H7 (cell line): ENCODE measurements at regions not wholly inside any gene's neighbourhood (a gene's known extent, or its start where the extent isn't known, plus 50 kb on each side); places are given as distances from the start of the nearest gene placed in this dataset.
"Not testable (repeated sequence)": the region's sequence is repeated elsewhere in the genome, so short reads cannot be mapped to it uniquely, and the experiment has no call there.

Experiments used
- DNase-seq: peaks from one replicate; pipeline ENCODE4 v3.0.0; 2012
- H3K27me3 ChIP-seq: 2 replicates; pipeline ENCODE4 v1.6.0; 2011; ENCODE audit warnings: mild to moderate bottlenecking, low read length; ENCODE audit not compliant: control insufficient read depth, insufficient read depth
- H3K36me3 ChIP-seq: replicated peaks from 2 replicates; pipeline ENCODE4 v1.5.1; 2011; ENCODE audit warnings: low read length; ENCODE audit not compliant: control insufficient read depth, insufficient read depth
- H3K4me3 ChIP-seq: 2 replicates; pipeline ENCODE4 v1.5.1; 2011; ENCODE audit warnings: low read depth, mild to moderate bottlenecking, control low read depth, low read length, moderate library complexity; ENCODE audit not compliant: insufficient read depth

DNA sequence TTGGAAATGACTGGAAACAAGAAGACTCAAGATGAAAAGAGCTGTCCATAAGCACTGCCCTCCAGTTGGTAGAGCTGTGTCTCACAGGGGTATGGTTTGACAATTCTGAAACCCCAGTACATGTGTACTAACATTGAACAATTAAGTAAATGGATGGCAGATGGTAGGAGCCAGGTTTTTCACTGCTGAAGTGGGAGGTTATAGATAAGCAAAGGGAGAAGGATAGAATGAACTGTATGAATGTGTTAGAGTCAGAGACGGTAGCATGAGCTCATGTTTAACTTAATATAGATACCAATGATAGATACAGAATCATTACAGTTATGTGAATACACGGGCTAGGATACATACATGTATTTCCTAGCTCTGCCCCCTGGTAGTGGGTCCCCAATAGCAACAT, 95.0 kb upstream of the SIRPA start:
- DNase-seq, result no peak
- H3K4me3 ChIP-seq, result no peak overlapping the region
- no peaks in the 10 kb centered on the region for H3K36me3 ChIP-seq
- peaks cover 15% of the 10 kb centered on the region for H3K27me3 ChIP-seq

DNA sequence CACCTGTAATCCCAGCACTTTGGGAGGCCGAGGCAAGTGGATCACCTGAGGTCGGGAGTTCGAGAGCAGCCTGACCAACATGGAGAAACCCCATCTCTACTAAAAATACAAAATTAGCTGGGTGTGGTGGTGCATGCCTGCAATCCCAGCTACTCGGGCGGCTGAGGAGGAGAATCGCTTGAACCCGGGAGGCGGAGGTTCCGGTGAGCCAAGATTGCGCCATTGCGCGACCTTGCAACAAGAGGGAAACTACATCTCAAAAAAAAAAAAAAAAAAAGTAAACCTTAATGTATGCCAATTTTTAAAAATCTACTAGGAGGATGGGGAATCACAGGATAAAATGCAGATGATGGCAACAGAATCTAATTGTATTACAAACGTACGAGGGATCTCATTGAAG, 95.5 kb upstream of the SIRPA start:
- H3K4me3 ChIP-seq, DNase-seq, H3K36me3 ChIP-seq: not testable (repeated sequence)
- peaks cover 13% of the 10 kb centered on the region for H3K27me3 ChIP-seq

DNA sequence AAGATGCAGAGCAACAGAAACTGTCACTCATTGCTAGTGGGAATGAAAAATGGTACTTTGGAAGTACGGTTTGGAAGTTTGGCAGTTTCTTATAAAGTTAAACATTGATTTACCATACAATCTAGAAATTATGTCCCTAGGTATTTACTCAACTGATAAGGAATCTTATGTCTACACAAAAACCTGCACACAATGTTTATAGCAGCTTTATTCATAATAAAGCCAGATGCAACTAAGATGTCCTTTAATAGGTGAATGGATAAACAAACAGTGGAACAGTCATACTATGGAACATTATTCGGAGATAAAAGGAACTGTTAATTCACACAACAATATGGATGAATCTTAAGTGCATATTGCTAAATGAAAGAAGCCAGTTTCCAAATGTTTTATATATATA, 96.2 kb upstream of the SIRPA start:
- Histone ChIP-seq H3K36me3 (no peaks in the 10 kb centered on the region), H3K27me3 (peaks cover 7% of the 10 kb centered on the region)

DNA sequence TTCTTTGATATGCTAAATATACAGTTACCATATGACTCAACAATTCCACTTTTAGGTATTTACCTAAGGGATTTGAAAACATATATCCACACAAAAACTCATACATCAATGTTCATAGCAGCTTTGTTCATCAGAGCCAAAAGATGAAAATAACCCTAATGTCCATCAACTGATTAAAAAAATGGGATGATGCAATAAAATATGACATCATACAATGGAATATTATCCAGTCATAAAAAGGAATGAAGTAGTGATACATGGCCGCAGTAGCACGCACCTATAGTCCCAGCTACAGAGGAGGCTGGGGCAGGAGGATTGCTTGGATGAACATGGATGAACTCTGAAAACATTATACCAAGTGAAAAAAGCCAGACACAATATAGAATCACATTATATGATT, 101.4 kb upstream of the SIRPA start:
- H3K27me3 ChIP-seq, result no peaks in the 10 kb centered on the region

More for the DNA sequence above, 96.2 kb upstream of the SIRPA start:
- H3K4me3 ChIP-seq, result no peak overlapping the region
- DNase-seq, result no peak

DNA sequence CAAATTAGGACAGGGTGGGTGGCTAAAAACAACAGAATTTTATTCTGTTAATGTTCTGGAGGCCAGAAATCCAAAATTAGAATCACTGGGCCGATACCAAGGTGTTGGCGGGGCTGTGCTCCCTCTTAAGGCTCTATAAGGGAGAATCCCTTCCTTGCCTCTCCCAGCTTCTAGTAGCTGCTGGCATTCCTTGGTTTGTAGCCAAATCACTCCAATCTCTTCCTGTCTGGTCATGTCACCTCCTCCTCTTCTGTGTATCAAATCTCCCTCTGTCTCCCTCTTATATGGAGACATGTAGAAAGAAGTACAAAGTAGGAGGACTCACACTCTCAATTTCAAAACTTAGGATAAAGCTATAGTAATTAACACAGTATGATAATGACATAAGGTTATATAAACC, 102.9 kb upstream of the SIRPA start:
- no peak for DNase-seq
- Histone ChIP-seq H3K36me3 (no peaks in the 10 kb centered on the region), H3K4me3 (no peak overlapping the region), H3K27me3 (peaks cover 2% of the 10 kb centered on the region; the same call in 1 of the 2 replicates)

More for the DNA sequence above, 101.4 kb upstream of the SIRPA start:
- DNase-seq, result no peak
- no peak overlapping the region for H3K4me3 ChIP-seq
- H3K36me3 ChIP-seq, result no peaks in the 10 kb centered on the region

DNA sequence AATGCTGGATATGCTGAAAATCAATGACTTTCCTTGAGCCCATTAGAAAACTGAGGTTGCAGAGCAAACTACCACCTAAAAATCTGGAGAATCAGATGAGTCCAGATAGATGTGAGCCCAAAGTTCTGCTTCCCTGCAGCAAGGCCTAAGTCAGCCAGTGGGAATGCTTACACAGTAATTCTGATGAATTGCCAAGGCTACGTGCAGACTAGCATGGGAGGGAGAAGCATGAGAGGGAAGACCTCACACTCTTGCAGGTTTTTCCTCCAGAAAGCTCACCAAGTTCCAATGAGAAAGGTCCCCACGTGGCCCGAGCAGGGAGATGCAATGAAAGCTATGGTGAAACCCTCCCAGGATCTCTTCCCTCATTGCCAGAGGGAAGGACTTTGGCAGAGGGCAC, 104.8 kb upstream of the SIRPA start:
- peaks cover 3% of the 10 kb centered on the region; the same call in 1 of the 2 replicates for H3K27me3 ChIP-seq
- no peak for DNase-seq
- H3K4me3 ChIP-seq, result no peak overlapping the region
- no peaks in the 10 kb centered on the region for H3K36me3 ChIP-seq

DNA sequence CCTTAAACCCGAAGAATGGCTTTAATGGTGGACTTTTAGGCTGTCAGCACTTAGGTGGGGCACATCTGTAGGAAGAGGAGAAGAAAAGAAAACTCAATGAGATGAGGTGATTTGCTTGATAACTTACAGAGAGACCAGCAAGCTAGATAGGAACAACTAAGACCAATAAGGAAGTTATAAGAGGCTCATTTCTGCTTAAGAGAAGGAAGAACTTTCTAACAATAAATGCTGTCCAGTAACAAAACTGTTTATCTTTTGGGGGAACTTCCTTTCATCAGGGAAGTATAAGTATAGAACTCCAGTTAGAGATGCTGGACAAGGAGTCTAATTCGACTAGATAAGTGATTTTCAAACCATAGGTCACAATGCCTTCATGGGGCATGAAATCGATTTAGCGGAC, 107.2 kb upstream of the SIRPA start:
- Histone ChIP-seq H3K27me3 (peaks cover 3% of the 10 kb centered on the region; the same call in 1 of the 2 replicates), H3K36me3 (no peaks in the 10 kb centered on the region), H3K4me3 (no peak overlapping the region)
- DNase-seq, result no peak

DNA sequence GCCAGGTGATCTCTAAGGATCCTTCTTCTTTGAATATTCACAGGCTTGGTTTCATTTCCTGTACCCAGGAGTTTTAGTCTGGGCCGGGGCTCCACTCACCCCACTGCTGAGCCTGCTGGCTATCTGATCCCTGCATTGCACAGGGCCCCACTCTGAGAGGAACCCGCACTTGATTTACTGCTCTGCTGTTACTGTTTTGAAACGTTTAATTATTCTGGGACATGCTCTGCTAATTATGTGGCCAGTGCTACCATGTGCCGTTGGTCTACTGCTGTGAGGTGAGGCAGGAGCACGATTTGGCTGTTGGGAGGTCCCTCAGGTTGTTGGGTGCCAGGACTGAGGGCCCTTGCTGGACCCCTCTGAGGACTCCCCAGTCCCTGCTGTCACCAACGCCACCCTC, 108.7 kb upstream of the SIRPA start:
- DNase-seq, result no peak
- peaks cover 3% of the 10 kb centered on the region; the same call in 1 of the 2 replicates for H3K27me3 ChIP-seq
- no peaks in the 10 kb centered on the region for H3K36me3 ChIP-seq
- H3K4me3 ChIP-seq, result no peak overlapping the region

DNA sequence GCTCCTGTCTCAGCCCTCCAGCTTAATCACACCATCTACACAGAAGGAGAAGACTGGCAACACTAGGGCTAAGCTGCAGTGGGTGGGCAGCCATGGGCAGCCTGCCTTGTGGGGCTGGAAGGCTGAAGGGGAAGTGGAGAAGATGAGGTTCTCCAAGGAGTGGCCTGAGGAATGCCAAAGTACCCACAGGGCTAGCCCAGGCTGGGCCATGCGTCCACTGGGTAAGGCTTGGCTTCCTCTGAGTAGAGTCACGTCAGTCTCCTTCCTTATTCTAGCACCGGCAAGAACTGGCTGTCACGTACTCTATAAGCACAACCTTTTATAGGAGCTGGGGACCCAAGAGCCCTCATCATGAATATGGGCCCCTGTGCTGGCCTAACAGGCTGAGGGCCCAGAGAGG, 110.6 kb upstream of the SIRPA start:
- no peaks in the 10 kb centered on the region for H3K36me3 ChIP-seq
- peaks cover 5% of the 10 kb centered on the region; the same call in 1 of the 2 replicates for H3K27me3 ChIP-seq
- no peak for DNase-seq
- no peak overlapping the region for H3K4me3 ChIP-seq

DNA sequence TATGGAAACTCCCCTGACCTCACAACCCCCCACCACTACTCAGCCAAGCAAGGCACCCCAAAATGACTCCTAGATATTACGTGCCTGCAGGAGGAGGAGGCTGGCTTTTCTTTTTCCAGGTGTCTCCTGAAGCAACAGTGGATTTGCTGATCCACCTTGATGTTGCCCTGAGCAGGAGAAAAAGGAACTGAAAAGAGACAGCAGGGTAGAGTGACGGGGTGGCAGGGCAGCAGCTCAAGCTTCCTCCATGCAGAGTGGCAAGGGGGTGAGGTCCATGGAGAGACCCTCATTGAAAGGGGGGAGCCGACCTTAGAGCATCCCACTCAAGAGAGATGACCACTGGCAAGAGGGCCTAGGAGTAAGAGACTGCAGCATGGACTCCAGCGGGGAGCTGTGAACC, 112.0 kb upstream of the SIRPA start:
- peaks cover 5% of the 10 kb centered on the region; the same call in 1 of the 2 replicates for H3K27me3 ChIP-seq
- DNase-seq, result no peak
- H3K4me3 ChIP-seq, result no peak overlapping the region
- H3K36me3 ChIP-seq, result no peaks in the 10 kb centered on the region

DNA sequence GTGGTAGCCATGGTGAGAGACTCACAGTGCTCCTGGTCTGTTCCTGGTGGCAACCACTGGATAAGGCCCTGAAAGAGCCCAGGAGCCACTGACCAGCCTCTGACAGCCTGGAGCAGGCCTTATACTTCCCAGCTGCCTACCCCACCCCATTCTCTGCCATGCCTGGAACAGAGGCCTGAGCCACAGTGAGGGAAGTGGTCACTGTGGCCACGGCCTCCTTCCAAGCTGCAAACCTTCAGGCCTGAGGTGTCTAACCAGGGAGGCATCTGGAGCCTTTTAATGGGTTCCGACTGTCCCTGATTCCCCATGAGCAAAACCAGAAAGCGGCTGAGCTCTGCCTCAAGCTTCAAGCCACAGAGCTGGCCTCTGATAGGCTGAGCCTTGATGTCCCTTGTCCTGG, 113.0 kb upstream of the SIRPA start:
- Histone ChIP-seq H3K4me3 (no peak overlapping the region), H3K36me3 (no peaks in the 10 kb centered on the region), H3K27me3 (peaks cover 5% of the 10 kb centered on the region)
- no peak for DNase-seq

DNA sequence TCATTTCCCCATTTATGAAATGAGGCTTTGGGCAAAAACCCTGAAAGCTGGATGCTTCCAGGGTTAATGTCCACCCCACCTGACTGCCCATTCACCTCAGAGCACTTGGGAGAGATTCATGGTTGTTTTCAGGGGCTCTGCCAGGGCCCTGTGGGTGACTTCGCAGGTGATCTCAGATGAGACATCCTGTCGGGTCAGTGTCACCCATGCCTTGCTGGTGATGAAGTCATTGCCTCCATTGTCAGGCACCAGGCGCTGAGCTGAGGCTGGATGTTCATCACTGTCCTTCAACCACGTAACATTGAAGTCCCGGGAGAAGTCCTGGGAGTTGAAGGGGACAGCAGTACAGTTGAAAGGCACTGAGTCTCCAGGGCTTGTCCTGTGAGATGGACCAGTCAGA, 115.6 kb upstream of the SIRPA start:
- no peak overlapping the region for H3K4me3 ChIP-seq
- no peaks in the 10 kb centered on the region for H3K36me3 ChIP-seq
- no peak for DNase-seq
- peaks cover 3% of the 10 kb centered on the region for H3K27me3 ChIP-seq

DNA sequence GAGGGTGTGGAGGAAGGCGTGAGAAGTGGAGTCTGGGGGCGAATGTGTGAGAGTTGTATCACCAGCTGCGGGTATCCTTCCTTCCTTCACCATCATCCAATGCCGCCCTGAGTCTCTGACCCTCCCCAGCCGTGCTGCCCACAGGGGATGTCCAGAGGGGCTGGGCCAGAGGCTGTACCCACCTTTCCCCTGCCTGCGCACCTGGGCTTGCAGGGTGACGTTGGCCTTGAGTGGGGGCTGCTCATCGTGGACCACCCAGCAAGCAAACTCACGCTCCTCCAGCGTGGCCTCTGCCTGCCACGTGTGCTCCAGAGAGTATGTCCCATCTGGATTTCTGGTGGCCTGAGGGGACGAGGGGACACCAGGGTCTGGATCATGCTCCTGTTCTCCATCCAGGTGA, 116.9 kb upstream of the SIRPA start:
- Histone ChIP-seq H3K4me3 (no peak overlapping the region), H3K36me3 (no peaks in the 10 kb centered on the region), H3K27me3 (peaks cover 3% of the 10 kb centered on the region)
- no peak for DNase-seq

DNA sequence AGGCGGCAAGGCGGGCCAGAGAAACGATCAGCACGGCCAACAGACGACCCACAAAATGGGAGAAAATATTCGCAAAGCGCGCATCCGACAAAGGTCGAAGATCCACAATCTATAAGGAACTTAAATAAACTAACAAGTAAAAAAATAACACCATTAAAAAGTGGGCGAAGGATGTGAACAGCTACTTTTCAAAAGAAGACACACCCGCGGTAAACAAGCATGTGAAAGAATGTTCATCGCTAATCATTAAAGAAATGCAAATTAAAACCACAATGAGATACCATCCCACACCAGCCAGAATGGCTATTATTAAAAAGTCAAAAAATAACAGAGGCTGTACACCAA, 117.8 kb upstream of the SIRPA start:
- Histone ChIP-seq H3K4me3 (no peak overlapping the region), H3K27me3 (peaks cover 3% of the 10 kb centered on the region), H3K36me3 (no peaks in the 10 kb centered on the region)
- DNase-seq, result no peak

DNA sequence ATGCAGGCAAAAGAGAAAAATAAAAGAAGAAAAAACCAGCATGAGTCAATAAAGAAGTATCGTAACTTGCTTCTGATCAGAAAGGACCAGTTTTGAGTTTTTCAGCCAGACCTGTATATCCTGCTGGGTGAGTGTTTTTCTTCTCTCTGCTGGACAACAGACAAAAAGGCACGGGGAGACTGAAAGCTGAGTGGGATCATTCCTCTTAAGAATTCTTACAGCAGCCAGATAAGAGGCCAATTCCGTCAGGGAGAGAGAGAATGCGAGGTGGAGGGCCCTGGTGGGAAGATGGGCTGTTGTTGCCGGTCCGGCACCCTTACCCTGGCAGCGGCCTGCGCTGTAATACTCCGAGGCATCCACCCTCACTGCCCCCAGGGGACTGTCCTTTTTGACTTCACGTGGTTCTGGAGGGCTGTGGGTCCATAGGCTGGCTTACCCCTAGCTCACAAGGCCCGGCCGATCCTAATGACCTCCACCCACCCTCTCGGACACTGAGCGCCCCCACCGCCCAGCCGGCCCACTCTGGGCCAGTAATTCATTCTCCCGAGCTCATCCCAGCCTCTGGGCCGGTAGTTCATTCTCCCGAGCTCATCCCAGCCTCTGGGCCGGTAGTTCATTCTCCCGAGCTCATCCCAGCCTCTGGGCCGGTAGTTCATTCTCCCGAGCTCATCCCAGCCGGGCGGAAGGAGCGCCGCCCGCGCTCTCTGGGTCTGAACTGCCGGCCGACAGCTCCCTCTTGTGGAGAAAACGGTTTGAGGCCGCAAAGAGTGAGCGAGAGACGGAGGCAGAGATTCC, 118.3 kb upstream of the SIRPA start:
- no peaks in the 10 kb centered on the region for H3K36me3 ChIP-seq
- H3K27me3 ChIP-seq, result peaks cover 3% of the 10 kb centered on the region
- H3K4me3 ChIP-seq, result peak overlapping the region; percentile 49
- peak; percentile 84 for DNase-seq

DNA sequence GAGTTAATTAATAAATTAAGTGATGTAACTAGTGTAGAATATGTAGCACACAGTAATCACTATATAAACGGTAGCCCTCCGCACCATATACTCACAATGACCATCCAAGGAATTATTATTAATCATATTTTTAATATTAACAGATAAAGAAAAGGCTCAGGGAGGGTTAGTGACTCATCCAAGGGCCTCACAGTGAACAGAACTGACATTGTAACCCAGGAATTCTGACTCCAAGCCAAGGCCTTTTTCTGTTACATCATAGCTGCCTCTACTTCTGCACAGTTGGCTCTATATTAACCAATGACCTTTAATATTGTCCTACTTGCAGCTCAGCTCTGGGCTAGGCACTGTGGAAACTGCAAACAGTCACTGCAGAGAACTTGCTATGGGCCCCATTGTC, 117.5 kb upstream of the SIRPG start:
- peaks cover 2% of the 10 kb centered on the region; the same call in 1 of the 2 replicates for H3K27me3 ChIP-seq
- H3K4me3 ChIP-seq, result no peak overlapping the region
- DNase-seq, result no peak
- no peaks in the 10 kb centered on the region for H3K36me3 ChIP-seq
